ENCODE measurements at regions not wholly inside any gene's neighbourhood (a gene's known extent, or its start where the extent isn't known, plus 50 kb on each side); places are given as distances from the start of the nearest gene placed in this dataset.
A peak's percentile ranks its signal among the peaks of the same experiment; 100 is the strongest.

DNA sequence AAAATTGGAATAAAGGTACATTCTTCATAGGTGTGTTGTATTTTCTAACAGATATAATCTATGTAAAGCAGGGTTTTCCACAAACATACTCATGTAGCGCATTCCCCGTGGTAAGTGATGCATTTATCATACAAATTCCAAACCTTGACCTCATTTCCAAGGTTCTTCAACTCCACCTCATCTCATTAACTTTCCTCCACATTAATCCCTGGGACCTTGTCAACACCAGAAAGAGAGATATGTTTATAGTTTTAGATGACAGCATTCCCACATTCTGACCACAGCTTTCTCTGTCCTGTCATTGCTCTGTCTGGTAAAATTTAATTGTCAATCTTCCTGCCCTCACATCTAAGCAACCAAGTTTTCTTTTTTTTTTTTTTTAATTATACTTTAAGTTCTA is 415.1 kb downstream of the TMEM161B start:
- H3K4me3 ChIP-seq (ENCODE audit: low read depth, low read length) = no peak overlapping the region
- no peak for DNase-seq (ENCODE audit: low read depth)
- in situ Hi-C loops (cut with HindIII; ENCODE audit: low sequenced_read_pairs) = no loop called here
- TF ChIP-seq, protein P1, sequence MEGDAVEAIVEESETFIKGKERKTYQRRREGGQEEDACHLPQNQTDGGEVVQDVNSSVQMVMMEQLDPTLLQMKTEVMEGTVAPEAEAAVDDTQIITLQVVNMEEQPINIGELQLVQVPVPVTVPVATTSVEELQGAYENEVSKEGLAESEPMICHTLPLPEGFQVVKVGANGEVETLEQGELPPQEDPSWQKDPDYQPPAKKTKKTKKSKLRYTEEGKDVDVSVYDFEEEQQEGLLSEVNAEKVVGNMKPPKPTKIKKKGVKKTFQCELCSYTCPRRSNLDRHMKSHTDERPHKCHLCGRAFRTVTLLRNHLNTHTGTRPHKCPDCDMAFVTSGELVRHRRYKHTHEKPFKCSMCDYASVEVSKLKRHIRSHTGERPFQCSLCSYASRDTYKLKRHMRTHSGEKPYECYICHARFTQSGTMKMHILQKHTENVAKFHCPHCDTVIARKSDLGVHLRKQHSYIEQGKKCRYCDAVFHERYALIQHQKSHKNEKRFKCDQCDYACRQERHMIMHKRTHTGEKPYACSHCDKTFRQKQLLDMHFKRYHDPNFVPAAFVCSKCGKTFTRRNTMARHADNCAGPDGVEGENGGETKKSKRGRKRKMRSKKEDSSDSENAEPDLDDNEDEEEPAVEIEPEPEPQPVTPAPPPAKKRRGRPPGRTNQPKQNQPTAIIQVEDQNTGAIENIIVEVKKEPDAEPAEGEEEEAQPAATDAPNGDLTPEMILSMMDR (IDR thresholded peaks at IDR 0.05; ENCODE audit: low read depth, low read length, missing control alignments) = no peak

GRCh38 chr5:87851603-87852002 is 417.0 kb downstream of the TMEM161B start:
- no peak for DNase-seq (ENCODE audit: low read depth)
- TF ChIP-seq, protein P1 (IDR thresholded peaks at IDR 0.05; ENCODE audit: low read depth, low read length, missing control alignments) = no peak
- H3K4me3 ChIP-seq (ENCODE audit: low read depth, low read length) = no peak overlapping the region
- in situ Hi-C loops (cut with HindIII; ENCODE audit: low sequenced_read_pairs) = no loop called here

DNA sequence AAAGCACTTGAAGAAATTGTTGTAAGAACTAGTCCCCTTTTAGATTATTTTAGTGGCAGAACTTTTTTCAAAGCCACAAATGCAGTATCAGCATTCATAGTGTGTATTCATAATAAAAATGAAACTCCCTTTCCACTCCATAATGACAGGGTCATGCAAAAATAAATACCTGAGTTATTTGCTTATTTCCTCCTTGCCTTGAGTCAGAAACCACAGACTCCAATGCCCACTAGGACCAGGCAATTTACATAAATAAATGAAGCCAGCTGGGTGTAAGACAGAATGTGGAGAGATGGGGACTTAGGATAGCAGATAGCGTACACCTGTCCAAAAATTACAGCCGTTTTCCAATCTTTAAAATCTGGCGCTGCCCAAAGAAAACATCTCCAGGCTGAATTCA is 417.8 kb downstream of the TMEM161B start:
- no peak overlapping the region for H3K4me3 ChIP-seq (ENCODE audit: low read depth, low read length)
- TF ChIP-seq, protein P1 (IDR thresholded peaks at IDR 0.05; ENCODE audit: low read depth, low read length, missing control alignments) = no peak
- DNase-seq (ENCODE audit: low read depth) = peak; percentile 13
- in situ Hi-C loops (cut with HindIII; ENCODE audit: low sequenced_read_pairs) = no loop called here

DNA sequence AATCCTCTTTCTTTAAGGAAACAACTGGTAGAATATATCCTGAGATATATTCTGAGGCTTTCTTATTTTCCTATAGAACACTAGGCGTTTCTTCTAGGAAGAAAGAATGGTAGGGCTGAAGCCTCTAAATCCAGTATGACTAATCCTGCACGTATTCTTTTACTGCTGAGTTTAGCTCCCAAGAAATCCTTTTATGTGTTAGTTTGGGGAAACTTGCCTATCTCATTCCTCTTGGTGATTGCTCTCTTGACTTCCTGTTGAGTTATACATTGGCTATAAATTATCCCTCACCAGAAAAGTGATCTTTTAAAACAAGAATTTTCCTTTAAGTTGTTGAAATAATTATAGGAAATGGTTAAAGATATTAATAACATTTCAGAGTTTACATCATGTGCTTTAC is 422.9 kb downstream of the TMEM161B start:
- no peak for DNase-seq (ENCODE audit: low read depth)
- TF ChIP-seq, protein P1 (IDR thresholded peaks at IDR 0.05; ENCODE audit: low read depth, low read length, missing control alignments) = no peak
- no peak overlapping the region for H3K4me3 ChIP-seq (ENCODE audit: low read depth, low read length)
- in situ Hi-C loops (cut with HindIII; ENCODE audit: low sequenced_read_pairs) = no loop called here

- in situ Hi-C loops (cut with HindIII; ENCODE audit: low sequenced_read_pairs) = no loop called here
- H3K4me3 ChIP-seq (ENCODE audit: low read depth, low read length) = no peak overlapping the region
- TF ChIP-seq, protein P1 (IDR thresholded peaks at IDR 0.05; ENCODE audit: low read depth, low read length, missing control alignments) = no peak
- DNase-seq (ENCODE audit: low read depth) = no peak
Observed at GRCh38 chr5:87844866-87845265, 423.8 kb downstream of the TMEM161B start.

DNA sequence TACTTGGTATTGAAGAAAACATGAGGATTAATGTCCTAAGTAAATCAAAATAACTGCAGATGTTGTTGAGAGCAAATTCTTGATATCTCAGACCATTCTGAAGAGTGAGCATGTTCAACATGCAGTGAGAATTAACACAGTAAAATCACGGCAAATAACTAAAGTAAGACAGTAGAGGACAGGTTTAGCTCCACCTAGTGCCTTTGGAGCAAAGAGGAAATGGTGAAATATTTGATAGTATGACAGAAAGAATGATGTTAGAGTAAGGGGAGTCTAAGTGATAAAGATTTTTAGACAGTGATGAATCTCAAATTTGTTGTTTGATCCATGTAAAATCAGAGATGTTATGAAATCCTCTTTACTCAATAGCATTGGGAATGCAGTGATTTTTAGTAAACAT is 424.2 kb downstream of the TMEM161B start:
- no peak overlapping the region for H3K4me3 ChIP-seq (ENCODE audit: low read depth, low read length)
- DNase-seq (ENCODE audit: low read depth) = no peak
- TF ChIP-seq, protein P1 (IDR thresholded peaks at IDR 0.05; ENCODE audit: low read depth, low read length, missing control alignments) = no peak
- in situ Hi-C loops (cut with HindIII; ENCODE audit: low sequenced_read_pairs) = no loop called here

- TF ChIP-seq, protein P1 (IDR thresholded peaks at IDR 0.05; ENCODE audit: low read depth, low read length, missing control alignments) = no peak
- DNase-seq (ENCODE audit: low read depth) = no peak
- in situ Hi-C loops (cut with HindIII; ENCODE audit: low sequenced_read_pairs) = no loop called here
- no peak overlapping the region for H3K4me3 ChIP-seq (ENCODE audit: low read depth, low read length)
Observed at GRCh38 chr5:87836696-87837095, 424.0 kb upstream of the CCNH start.

Data from astrocyte of the cerebellum (primary cell).